Subcutaneous abdominal adipose tissue (tissue), 5 donors: ENCODE measurements at regions not wholly inside any gene's neighbourhood (a gene's known extent, or its start where the extent isn't known, plus 50 kb on each side); places are given as distances from the start of the nearest gene placed in this dataset.
"Not testable (repeated sequence)": the region's sequence is repeated elsewhere in the genome, so short reads cannot be mapped to it uniquely, and the experiment has no call there.

ENCODE experiments used
- H3K27ac ChIP-seq: one replicate; pipeline ENCODE4 v1.7.0; 2013; ENCODE audit warnings: low read depth, mild to moderate bottlenecking, inconsistent platforms, low read length, moderate library complexity
- H3K27me3 ChIP-seq, 5 donors: one replicate each; pipeline ENCODE4 v1.7.0; 2013; ENCODE audit warnings: low read length in 5 of 5, inconsistent platforms in 1 of 5; ENCODE audit not compliant: control insufficient read depth in 5 of 5, insufficient read depth in 4 of 5
- H3K36me3 ChIP-seq, 5 donors: one replicate each; pipeline ENCODE4 v1.7.0; 2013; ENCODE audit warnings: low read length in 5 of 5; ENCODE audit not compliant: control insufficient read depth in 5 of 5, insufficient read depth in 5 of 5
- H3K4me1 ChIP-seq, 5 donors: one replicate each; pipeline ENCODE4 v1.7.0; 2013; ENCODE audit warnings: low read length in 5 of 5, mild to moderate bottlenecking in 3 of 5, moderate library complexity in 1 of 5; ENCODE audit not compliant: control insufficient read depth in 5 of 5, insufficient read depth in 5 of 5
- H3K4me3 ChIP-seq, 5 donors: one replicate each; pipeline ENCODE4 v1.7.0; 2013; ENCODE audit warnings: low read length in 5 of 5, low read depth in 1 of 5
- H3K9ac ChIP-seq, 5 donors: one replicate each; pipeline ENCODE4 v1.7.0; 2013; ENCODE audit warnings: low read length in 5 of 5, mild to moderate bottlenecking in 4 of 5, moderate library complexity in 3 of 5
- H3K9me3 ChIP-seq, 5 donors: one replicate each; pipeline ENCODE4 v1.7.0; 2013; ENCODE audit warnings: low read length in 5 of 5; ENCODE audit not compliant: control insufficient read depth in 5 of 5
- donor health status: healthy.
- donor health status: healthy.
- donor health status: healthy.
- donor health status: healthy.
- donor health status: healthy.

GRCh38 chr5:87136096-87136495, 131.6 kb upstream of the RASA1 start:
- H3K27me3 ChIP-seq = no peaks in the 10 kb centered on the region
- H3K36me3 ChIP-seq = no peaks in the 10 kb centered on the region
- H3K9me3 ChIP-seq = no peaks in the 10 kb centered on the region
- no peak overlapping the region for H3K9ac ChIP-seq
- H3K27ac ChIP-seq = no peak overlapping the region
- H3K4me3 ChIP-seq = no peak overlapping the region
- H3K4me1 ChIP-seq = peaks cover 0 to 26% (median 15%) of the 10 kb centered on the region in 5 donors

- no peaks in the 10 kb centered on the region for H3K36me3 ChIP-seq
- H3K27me3 ChIP-seq = no peaks in the 10 kb centered on the region
- H3K9ac ChIP-seq = no peak overlapping the region
- no peak overlapping the region for H3K4me3 ChIP-seq
- no peaks in the 10 kb centered on the region for H3K9me3 ChIP-seq
- H3K4me1 ChIP-seq = peaks cover 0 to 26% (median 15%) of the 10 kb centered on the region in 5 donors
- H3K27ac ChIP-seq = no peak overlapping the region
Observed at GRCh38 chr5:87136733-87137132, 130.9 kb upstream of the RASA1 start.

DNA sequence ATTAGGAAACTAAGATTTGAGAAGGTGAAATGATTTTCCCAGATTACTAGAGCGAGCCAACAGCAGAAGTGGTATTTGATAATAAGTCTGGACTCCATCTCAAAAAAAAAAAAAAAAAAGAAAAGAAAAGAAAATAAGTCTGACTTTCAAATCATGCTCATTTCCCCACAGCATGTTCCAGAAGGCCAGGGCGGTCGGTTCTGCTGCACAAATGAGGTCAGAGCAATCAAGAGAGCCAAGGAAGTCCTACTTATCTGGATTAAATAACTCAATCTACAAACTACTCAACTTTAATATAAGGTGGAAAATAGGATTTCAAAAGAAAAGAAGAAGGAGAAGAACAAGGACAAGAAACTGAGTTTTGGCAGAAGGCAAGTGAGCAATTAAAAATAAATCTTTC, 130.4 kb upstream of the RASA1 start:
- Histone ChIP-seq H3K4me3 (no peak overlapping the region), H3K36me3 (no peaks in the 10 kb centered on the region), H3K9me3 (no peaks in the 10 kb centered on the region), H3K27me3 (no peaks in the 10 kb centered on the region), H3K4me1 (peaks cover 0 to 26% (median 15%) of the 10 kb centered on the region in 5 donors), H3K9ac (no peak overlapping the region), H3K27ac (no peak overlapping the region)

DNA sequence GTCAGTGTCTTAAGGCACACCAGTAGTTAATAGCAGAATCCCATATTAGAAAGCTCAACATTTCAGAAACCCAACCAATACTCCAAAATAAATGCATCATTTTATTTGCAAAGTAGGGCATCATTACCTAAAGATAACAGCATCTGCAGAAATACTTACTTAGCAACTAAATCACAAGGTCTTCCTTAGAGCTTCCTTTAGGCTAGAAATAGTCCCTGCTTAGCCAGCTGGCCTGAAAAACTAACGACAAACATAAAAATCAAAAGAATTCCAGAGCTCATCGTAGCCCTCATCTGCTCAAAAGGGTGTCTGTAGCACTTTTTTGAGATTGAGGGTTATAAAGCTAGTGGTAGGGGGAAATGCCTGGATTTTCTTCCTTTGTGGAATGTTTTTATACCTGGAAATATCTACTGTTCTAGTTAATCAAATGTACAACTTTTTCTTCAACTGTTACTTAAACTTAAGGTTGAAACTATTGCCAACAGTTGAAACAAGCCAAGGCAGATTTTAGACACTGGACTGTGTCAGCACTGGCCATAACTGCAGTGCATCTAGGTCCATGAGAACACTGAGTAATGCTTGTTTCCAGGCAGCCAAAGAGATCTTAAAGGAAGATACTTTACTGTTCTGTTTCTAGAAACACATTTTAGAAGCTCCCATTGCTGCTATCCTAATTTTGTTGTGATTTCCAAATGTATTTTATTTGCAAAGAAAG, 129.4 kb upstream of the RASA1 start:
- no peaks in the 10 kb centered on the region for H3K27me3 ChIP-seq
- no peak overlapping the region for H3K27ac ChIP-seq
- peaks cover 0 to 26% (median 15%) of the 10 kb centered on the region in 5 donors for H3K4me1 ChIP-seq
- H3K9me3 ChIP-seq = no peaks in the 10 kb centered on the region
- peak overlapping the region in 2 of 5 donors; percentile 10 to 70 for H3K9ac ChIP-seq
- H3K4me3 ChIP-seq = no peak overlapping the region
- H3K36me3 ChIP-seq = no peaks in the 10 kb centered on the region

GRCh38 chr5:87139795-87140194, 127.9 kb upstream of the RASA1 start:
- H3K9ac ChIP-seq = no peak overlapping the region
- H3K4me3 ChIP-seq = no peak overlapping the region
- H3K36me3 ChIP-seq = no peaks in the 10 kb centered on the region
- no peaks in the 10 kb centered on the region for H3K27me3 ChIP-seq
- H3K9me3 ChIP-seq = no peaks in the 10 kb centered on the region
- peaks cover 0 to 26% (median 15%) of the 10 kb centered on the region in 5 donors for H3K4me1 ChIP-seq
- no peak overlapping the region for H3K27ac ChIP-seq

GRCh38 chr5:87141544-87141943, 126.1 kb upstream of the RASA1 start:
- Histone ChIP-seq H3K4me3 (no peak overlapping the region), H3K27ac (no peak overlapping the region), H3K4me1 (peaks cover 0 to 25% (median 14%) of the 10 kb centered on the region in 5 donors), H3K9ac (no peak overlapping the region), H3K36me3 (no peaks in the 10 kb centered on the region), H3K9me3 (no peaks in the 10 kb centered on the region), H3K27me3 (no peaks in the 10 kb centered on the region)

DNA sequence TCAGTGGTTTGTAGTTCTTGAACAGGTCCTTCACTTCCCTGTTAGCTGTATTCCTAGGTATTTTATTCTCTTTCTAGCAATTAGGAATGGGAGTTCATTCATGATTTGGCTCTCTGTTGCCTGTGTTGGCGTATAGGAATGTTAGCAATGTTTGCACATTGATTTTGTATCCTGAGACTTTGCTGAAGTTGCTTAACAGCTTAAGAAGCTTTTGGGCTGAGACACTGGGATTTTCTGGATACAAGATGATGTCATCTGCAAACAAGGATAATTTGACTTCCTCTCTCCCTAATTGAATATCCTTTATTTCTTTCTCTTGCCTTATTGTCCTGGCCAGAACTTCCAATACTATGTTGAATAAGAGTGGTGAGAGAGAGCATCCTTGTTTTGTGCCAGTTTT, 121.8 kb upstream of the RASA1 start:
- H3K9me3 ChIP-seq, H3K27ac ChIP-seq, H3K4me3 ChIP-seq, H3K9ac ChIP-seq, H3K27me3 ChIP-seq, H3K36me3 ChIP-seq, H3K4me1 ChIP-seq: not testable (repeated sequence)

GRCh38 chr5:87147441-87147840, 120.2 kb upstream of the RASA1 start:
- no peak overlapping the region for H3K4me3 ChIP-seq
- H3K9me3 ChIP-seq = no peaks in the 10 kb centered on the region
- H3K27ac ChIP-seq = no peak overlapping the region
- no peaks in the 10 kb centered on the region for H3K36me3 ChIP-seq
- no peak overlapping the region for H3K9ac ChIP-seq
- H3K27me3 ChIP-seq = no peaks in the 10 kb centered on the region
- H3K4me1 ChIP-seq = peaks cover 0 to 7% (median 3%) of the 10 kb centered on the region in 5 donors

GRCh38 chr5:87150630-87151029, 117.1 kb upstream of the RASA1 start:
- Histone ChIP-seq H3K27me3 (no peaks in the 10 kb centered on the region), H3K9ac (no peak overlapping the region), H3K9me3 (no peaks in the 10 kb centered on the region), H3K4me3 (no peak overlapping the region), H3K27ac (no peak overlapping the region), H3K4me1 (peaks cover 0 to 9% (median 6%) of the 10 kb centered on the region in 5 donors), H3K36me3 (no peaks in the 10 kb centered on the region)

DNA sequence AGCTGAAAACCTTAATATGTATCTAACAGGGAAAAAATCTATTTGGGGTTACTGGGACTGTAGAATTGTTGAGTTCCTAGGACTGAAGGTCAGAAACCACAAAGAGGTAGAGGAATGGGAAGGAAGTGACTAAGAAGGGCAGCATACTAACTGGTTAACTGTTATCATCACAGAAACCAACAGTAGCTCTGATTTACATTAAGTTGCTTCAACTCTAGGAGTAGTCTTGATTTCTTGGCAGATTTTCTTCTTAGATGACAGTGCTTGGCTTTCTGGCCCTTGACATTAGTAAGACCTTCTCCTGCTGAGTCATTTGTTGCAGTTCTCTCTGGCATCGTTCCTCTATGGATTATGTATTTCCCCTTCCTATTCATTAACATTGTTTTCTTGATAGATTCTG, 116.1 kb upstream of the RASA1 start:
- Histone ChIP-seq H3K36me3 (no peaks in the 10 kb centered on the region), H3K4me1 (peaks cover 0 to 9% (median 6%) of the 10 kb centered on the region in 5 donors), H3K4me3 (no peak overlapping the region), H3K9ac (no peak overlapping the region), H3K27me3 (no peaks in the 10 kb centered on the region), H3K9me3 (no peaks in the 10 kb centered on the region), H3K27ac (no peak overlapping the region)
